ENCODE measurements at regions not wholly inside any gene's neighbourhood (a gene's known extent, or its start where the extent isn't known, plus 50 kb on each side); places are given as distances from the start of the nearest gene placed in this dataset.

- WGBS (ENCODE audit: extremely low coverage, insufficient read length, low lambda C conversion rate) = no CpG with 5 or more reads among the region's 2 CpGs
- H3K27me3 Mint-ChIP-seq (ENCODE audit: low read depth) = peaks cover 48% of the 10 kb centered on the region
- no peaks in the 10 kb centered on the region for H3K79me1 ChIP-seq (ENCODE audit: insufficient read depth, low read depth, low read length, poor library complexity, severe bottlenecking)
Measured at GRCh38 chr1:110781525-110781924, 91.4 kb upstream of the CD53 start.

More at GRCh38 chr1:110781525-110781924, 91.4 kb upstream of the CD53 start:
- TF ChIP-seq CTCF (conservative IDR thresholded peaks at IDR 0.05) = no peak
- Histone ChIP-seq H3K23ac (ENCODE audit: insufficient read length, low read depth, low read length) (no peak overlapping the region), H3K4me2 (ENCODE audit: insufficient read depth, insufficient read length, low read length) (no peak overlapping the region), H4K5ac (ENCODE audit: insufficient read length, low read depth, low read length) (no peak overlapping the region), H4K20me1 (ENCODE audit: control insufficient read depth, insufficient read depth, insufficient read length) (no peaks in the 10 kb centered on the region), H3K27me3 (ENCODE audit: insufficient read depth, low read length) (no peaks in the 10 kb centered on the region), H3K56ac (ENCODE audit: insufficient read length, low read depth, low read length) (no peak overlapping the region), H3K14ac (ENCODE audit: insufficient read depth, low read length) (no peak overlapping the region), H2BK20ac (ENCODE audit: low read depth, low read length, poor library complexity, severe bottlenecking) (no peak overlapping the region), H3K9ac (ENCODE audit: extremely low read depth, insufficient read length, low read length) (no peak overlapping the region), H3K23me2 (ENCODE audit: insufficient read length, low read depth, low read length, poor library complexity, severe bottlenecking) (peaks cover 3% of the 10 kb centered on the region), H4K8ac (replicated peaks; ENCODE audit: insufficient read length, low read depth, low read length) (no peak overlapping the region), H3K27ac (ENCODE audit: insufficient read length, low read depth, low read length) (no peak overlapping the region), H3T11ph (ENCODE audit: low read length) (no peak overlapping the region), H2AFZ (ENCODE audit: low read length) (no peak overlapping the region), H2BK5ac (ENCODE audit: insufficient read length, low read length) (no peak overlapping the region), H3K79me2 (ENCODE audit: insufficient read depth, low read length) (no peaks in the 10 kb centered on the region), H2BK120ac (ENCODE audit: low read depth, low read length, poor library complexity, severe bottlenecking) (no peak overlapping the region), H3K9me3 (ENCODE audit: control insufficient read depth, low read depth, low read length) (no peaks in the 10 kb centered on the region), H2BK15ac (ENCODE audit: low read depth, low read length) (no peak overlapping the region), H3K18ac (ENCODE audit: insufficient read length, low read depth, low read length) (no peak overlapping the region), H2BK12ac (ENCODE audit: insufficient read length, low read depth, low read length) (no peak overlapping the region), H4K91ac (ENCODE audit: insufficient read length, low read depth, low read length) (no peak overlapping the region), H3K4me1 (ENCODE audit: insufficient read depth, low read length) (no peaks in the 10 kb centered on the region), H2AK5ac (ENCODE audit: insufficient read length, low read length) (no peak overlapping the region), H3K4ac (ENCODE audit: low read depth, low read length) (no peak overlapping the region)
- no peak overlapping the region for H3K27ac Mint-ChIP-seq
- H3K4me3 Mint-ChIP-seq = no peak overlapping the region
- DNase-seq = no peak
- H3K4me1 Mint-ChIP-seq = peaks cover 5 to 6% of the 10 kb centered on the region in 2 experiments
- no peaks in the 10 kb centered on the region for H3K36me3 Mint-ChIP-seq (ENCODE audit: insufficient read depth in 1 of 3, low read depth in 3 of 3)
- H3K9me3 Mint-ChIP-seq = no peaks in the 10 kb centered on the region; a peak in 1 of 5 replicates
